IMR-90 (cell line): ENCODE measurements at regions not wholly inside any gene's neighbourhood (a gene's known extent, or its start where the extent isn't known, plus 50 kb on each side); places are given as distances from the start of the nearest gene placed in this dataset.
A peak's percentile ranks its signal among the peaks of the same experiment; 100 is the strongest.

Source experiments
- ATAC-seq: fragments of 200-7000 bp; cut with Tn5 transposase; 2 replicates; pipeline ENCODE4 v1.9.1; 2020; ENCODE audit warnings: low read depth, mild to moderate bottlenecking, moderate library complexity
- BruUV-seq: library from RNA; stranded (reverse); fragments of 400-500 nt; replicated peaks from 2 replicates; lab custom pipeline; 2021; lab: Mats Ljungman, UMichigan
- CTCF ChIA-PET: fragments of 300-600 bp; formaldehyde crosslinking; extraction: SDS; loops from one replicate; lab custom pipeline; 2021; ENCODE audit warnings: antibody characterized with exemption; lab: Yijun Ruan, JAX
- POLR2A ChIA-PET: fragments of 300-600 bp; sonication (Branson Sonifier 250); formaldehyde crosslinking; loops from one replicate; lab custom pipeline; 2022; ENCODE audit warnings: antibody characterized with exemption; ENCODE audit not compliant: unreplicated experiment; lab: Charles Lee
- DNase-seq: peaks from one replicate; pipeline ENCODE4 v3.0.0; 2013
- H2AFZ ChIP-seq: replicated peaks from 2 replicates; pipeline ENCODE3; 2013; ENCODE audit warnings: low read length, mild to moderate bottlenecking; ENCODE audit not compliant: poor library complexity
- H2AK5ac ChIP-seq: 2 replicates; pipeline ENCODE4 v1.6.1; 2013; ENCODE audit warnings: low read depth, low read length, inconsistent platforms
- H2AK9ac ChIP-seq: replicated peaks from 2 replicates; pipeline ENCODE3; 2013; ENCODE audit warnings: mild to moderate bottlenecking, low read depth, low read length, moderate library complexity; ENCODE audit not compliant: poor library complexity
- H2BK120ac ChIP-seq: 2 replicates; pipeline ENCODE4 v1.6.1; 2013; ENCODE audit warnings: low read depth, low read length, inconsistent platforms
- H2BK15ac ChIP-seq: 3 replicates; pipeline ENCODE4 v1.6.1; 2013; ENCODE audit warnings: low read depth, low read length, inconsistent platforms
- H2BK20ac ChIP-seq: 2 replicates; pipeline ENCODE4 v1.6.1; 2013; ENCODE audit warnings: low read depth, mild to moderate bottlenecking, inconsistent platforms, low read length, moderate library complexity
- H2BK5ac ChIP-seq: 2 replicates; pipeline ENCODE4 v1.6.1; 2013; ENCODE audit warnings: mild to moderate bottlenecking, low read depth, low read length, inconsistent platforms; ENCODE audit not compliant: poor library complexity, severe bottlenecking
- H3K14ac ChIP-seq: replicated peaks from 2 replicates; pipeline ENCODE4 v1.6.1; 2013; ENCODE audit warnings: low read depth, low read length, inconsistent platforms
- H3K18ac ChIP-seq: 2 replicates; pipeline ENCODE4 v1.6.1; 2013; ENCODE audit warnings: low read depth, low read length, control low read depth
- H3K23ac ChIP-seq: 2 replicates; pipeline ENCODE4 v1.6.1; 2013; ENCODE audit warnings: low read depth, low read length, inconsistent platforms
- H3K27ac ChIP-seq: 2 replicates; pipeline ENCODE4 v1.5.1; 2013; ENCODE audit warnings: mild to moderate bottlenecking, control low read depth, low read length; ENCODE audit not compliant: insufficient read depth
- H3K27me3 ChIP-seq: 2 replicates; pipeline ENCODE4 v1.6.1; 2013; ENCODE audit warnings: low read length; ENCODE audit not compliant: control insufficient read depth, insufficient read depth
- H3K36me3 ChIP-seq: 2 replicates; pipeline ENCODE4 v1.6.1; 2013; ENCODE audit warnings: low read length, mixed read lengths; ENCODE audit not compliant: control insufficient read depth, insufficient read depth
- H3K4ac ChIP-seq: 2 replicates; pipeline ENCODE4 v1.6.1; 2013; ENCODE audit warnings: low read depth, low read length, inconsistent platforms
- H3K4me1 ChIP-seq: 2 replicates; pipeline ENCODE4 v1.6.1; 2013; ENCODE audit warnings: low read length, mixed read lengths; ENCODE audit not compliant: control insufficient read depth, insufficient read depth
- H3K4me2 ChIP-seq: 2 replicates; pipeline ENCODE4 v1.6.1; 2013; ENCODE audit warnings: low read depth, mild to moderate bottlenecking, control low read depth, low read length, moderate library complexity
- H3K4me3 ChIP-seq: 2 replicates; pipeline ENCODE4 v1.5.1; 2013; ENCODE audit warnings: low read depth, mild to moderate bottlenecking, control low read depth, low read length, moderate library complexity; ENCODE audit not compliant: insufficient read depth
- H3K56ac ChIP-seq: 2 replicates; pipeline ENCODE4 v1.6.1; 2013; ENCODE audit warnings: low read length, inconsistent platforms; ENCODE audit not compliant: insufficient read depth; ENCODE audit errors: extremely low read depth
- H3K79me1 ChIP-seq, 2 experiments: 2 replicates each; pipeline ENCODE4 v1.6.1; 2013; ENCODE audit warnings: low read length in 2 of 2, inconsistent platforms in 1 of 2, low read depth in 1 of 2
- H3K9ac ChIP-seq: 2 replicates; pipeline ENCODE4 v1.6.1; 2013; ENCODE audit warnings: low read depth, low read length, control low read depth
- H3K9me1 ChIP-seq: 2 replicates; pipeline ENCODE4 v1.6.1; 2013; ENCODE audit warnings: low read length, inconsistent platforms; ENCODE audit not compliant: insufficient read depth
- H3K9me3 ChIP-seq: 2 replicates; pipeline ENCODE4 v1.6.1; 2013; ENCODE audit warnings: low read length; ENCODE audit not compliant: control insufficient read depth, insufficient read depth
- H4K20me1 ChIP-seq: 2 replicates; pipeline ENCODE4 v1.6.1; 2013; ENCODE audit warnings: low read length, inconsistent platforms; ENCODE audit not compliant: insufficient read depth
- H4K5ac ChIP-seq: 2 replicates; pipeline ENCODE4 v1.6.1; 2013; ENCODE audit warnings: mild to moderate bottlenecking, low read depth, low read length, control low read depth
- H4K8ac ChIP-seq, 2 experiments: 2 replicates each; pipeline ENCODE4 v1.6.1; 2013; ENCODE audit warnings: low read depth in 2 of 2, low read length in 2 of 2, control low read depth in 1 of 2, inconsistent platforms in 1 of 2
- H4K91ac ChIP-seq: 2 replicates; pipeline ENCODE4 v1.6.1; 2013; ENCODE audit warnings: low read depth, low read length, inconsistent platforms; ENCODE audit not compliant: insufficient read depth
- NFE2L2 ChIP-seq: fragments of 150-350 bp; IDR thresholded peaks from 2 replicates; pipeline ENCODE4 v1.6.1; 2016; ENCODE audit warnings: low read depth, mild to moderate bottlenecking, low read length
- POLR2A ChIP-seq: IDR thresholded peaks from 2 replicates; pipeline ENCODE4 v1.6.1; 2012; ENCODE audit warnings: mild to moderate bottlenecking, low read depth, low read length
- SMC3 ChIP-seq: fragments of 150-350 bp; IDR thresholded peaks from 2 replicates; pipeline ENCODE4 v1.6.1; 2016; ENCODE audit warnings: low read depth, mild to moderate bottlenecking, antibody characterized with exemption, low read length, moderate library complexity
- WGBS, 2 experiments: methylation state at CpG; one replicate each; pipeline versions ENCODE4 v1.1.5 to v1.1.7; 2013; ENCODE audit warnings: missing lambda C conversion rate in 2 of 2; ENCODE audit not compliant: insufficient read length in 1 of 2; ENCODE audit errors: extremely low coverage in 2 of 2; 5-methylcytosine and 5-hydroxymethylcytosine counted together
- dilution Hi-C: fragments of 300-500 bp; cut with HindIII; formaldehyde crosslinking; loops from one replicate; pipeline ENCODE4 v1.14.3; 2018; ENCODE audit warnings: low sequenced_read_pairs; ENCODE audit not compliant: unreplicated experiment
- in situ Hi-C: fragments of 300-500 bp; cut with MboI; formaldehyde crosslinking; loops from 3 replicates; pipeline ENCODE4 v1.14.3; 2019; ENCODE audit warnings: low sequenced_read_pairs, inconsistent platforms, mixed read lengths
- intact Hi-C: fragments of 100-400 bp; cut with micrococcal nuclease; formaldehyde crosslinking; loops from 2 replicates; pipeline ENCODE4 v1.10.0; 2022

DNA sequence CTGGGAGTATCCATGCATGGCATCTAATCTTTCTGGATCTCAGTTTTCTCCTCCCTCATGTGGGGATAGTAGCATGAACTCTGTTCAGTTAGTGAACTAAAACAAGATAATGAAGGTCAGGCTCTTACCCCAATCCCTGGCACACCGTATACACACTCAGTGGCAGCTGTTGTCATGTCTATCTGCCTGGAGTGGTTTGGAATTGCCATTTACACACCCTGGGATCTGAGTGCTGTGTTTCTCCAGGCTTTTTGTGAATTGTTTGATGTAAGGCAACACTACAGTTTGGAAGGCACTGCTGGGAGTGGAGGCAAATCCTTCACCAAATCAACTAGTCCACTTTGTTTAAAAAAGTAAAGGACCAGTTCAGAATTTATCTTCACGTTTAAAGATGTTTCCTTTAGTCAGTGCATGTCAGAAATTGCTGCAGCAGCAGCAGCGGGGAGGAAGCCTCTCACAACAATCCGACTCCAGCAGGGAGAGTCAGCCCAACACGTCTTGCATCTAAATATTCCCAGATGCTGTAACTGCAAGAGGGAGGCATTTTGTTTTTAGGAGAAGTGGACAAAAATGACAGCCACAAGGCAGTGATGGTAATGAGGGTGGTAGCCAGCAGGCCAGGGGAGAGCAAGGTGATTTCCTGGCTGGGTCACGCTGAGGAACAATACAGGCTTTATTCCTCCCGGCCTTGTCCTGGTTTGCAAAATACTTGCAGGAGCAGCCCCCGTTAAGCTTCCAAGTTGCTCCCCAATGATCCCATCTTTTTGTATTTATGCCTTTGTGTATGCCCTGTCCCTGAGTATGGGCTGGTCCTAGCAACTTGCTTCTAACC, 128.5 kb upstream of the LRIG1 start:
- BruUV-seq: no TSS peak
- no peak overlapping the region for H3K4me2 ChIP-seq
- ChIA-PET POLR2A (no interaction called here), CTCF (no interaction called here)
- no peaks in the 10 kb centered on the region for H3K36me3 ChIP-seq
- DNase-seq: no peak
- peak overlapping the region; percentile 63 for H3K14ac ChIP-seq
- H3K23ac ChIP-seq: 0 out of 2 replicates have a peak overlapping the region, but pooled peaks have one; percentile 27
- H3K4me1 ChIP-seq: peaks cover 6% of the 10 kb centered on the region; the same call in 1 of the 2 replicates
- no peaks in the 10 kb centered on the region for H3K79me1 ChIP-seq
- H3K9me3 ChIP-seq: no peaks in the 10 kb centered on the region
- H3K4ac ChIP-seq: no peak overlapping the region
- intact Hi-C loops (no loop called here), in situ Hi-C loops (no loop called here), dilution Hi-C loops (no loop called here)
- no peaks in the 10 kb centered on the region for H4K20me1 ChIP-seq
- no CpG with 5 or more reads among the region's 8 CpGs for WGBS, 2 experiments
- H2AK5ac ChIP-seq: peak overlapping the region; percentile 37; the same call in 1 of the 2 replicates
- 0 out of 3 replicates have a peak overlapping the region, but pooled peaks have one; percentile 58 for H2BK15ac ChIP-seq
- H3K9ac ChIP-seq: no peak overlapping the region
- no peak overlapping the region; the same call in 1 of the 2 replicates for H3K18ac ChIP-seq
- no peak overlapping the region for H3K56ac ChIP-seq
- H3K4me3 ChIP-seq: no peak overlapping the region
- no peak overlapping the region for H2AK9ac ChIP-seq
- no peak overlapping the region for H4K5ac ChIP-seq
- TF ChIP-seq SMC3 (no peak), NFE2L2 (no peak), POLR2A (no peak)
- no peak overlapping the region for H4K91ac ChIP-seq
- H3K9me1 ChIP-seq: peaks cover 6% of the 10 kb centered on the region; the same call in 1 of the 2 replicates
- H2BK20ac ChIP-seq: no peak overlapping the region
- no peak for ATAC-seq
- H3K27ac ChIP-seq: no peak overlapping the region
- H2BK5ac ChIP-seq: no peak overlapping the region
- H4K8ac ChIP-seq: no peak overlapping the region
- H2BK120ac ChIP-seq: no peak overlapping the region
- peak overlapping the region; percentile 67 for H2AFZ ChIP-seq
- H3K27me3 ChIP-seq: no peaks in the 10 kb centered on the region
